ENCODE measurements at regions not wholly inside any gene's neighbourhood (a gene's known extent, or its start where the extent isn't known, plus 50 kb on each side); places are given as distances from the start of the nearest gene placed in this dataset.

- TF ChIP-seq POLR2AphosphoS5 (IDR thresholded peaks at IDR 0.05) (no peak), EP300 (IDR thresholded peaks at IDR 0.05) (no peak), POLR2A (IDR thresholded peaks at IDR 0.05) (no peak), CTCF (IDR thresholded peaks at IDR 0.05) (no peak)
These were observed 1055.1 kb upstream of the GJE1 start for GRCh38 chr6:141077355-141078333.
